ENCODE measurements at regions not wholly inside any gene's neighbourhood (a gene's known extent, or its start where the extent isn't known, plus 50 kb on each side); places are given as distances from the start of the nearest gene placed in this dataset.
"Not testable (repeated sequence)": the region's sequence is repeated elsewhere in the genome, so short reads cannot be mapped to it uniquely, and the experiment has no call there.

DNA sequence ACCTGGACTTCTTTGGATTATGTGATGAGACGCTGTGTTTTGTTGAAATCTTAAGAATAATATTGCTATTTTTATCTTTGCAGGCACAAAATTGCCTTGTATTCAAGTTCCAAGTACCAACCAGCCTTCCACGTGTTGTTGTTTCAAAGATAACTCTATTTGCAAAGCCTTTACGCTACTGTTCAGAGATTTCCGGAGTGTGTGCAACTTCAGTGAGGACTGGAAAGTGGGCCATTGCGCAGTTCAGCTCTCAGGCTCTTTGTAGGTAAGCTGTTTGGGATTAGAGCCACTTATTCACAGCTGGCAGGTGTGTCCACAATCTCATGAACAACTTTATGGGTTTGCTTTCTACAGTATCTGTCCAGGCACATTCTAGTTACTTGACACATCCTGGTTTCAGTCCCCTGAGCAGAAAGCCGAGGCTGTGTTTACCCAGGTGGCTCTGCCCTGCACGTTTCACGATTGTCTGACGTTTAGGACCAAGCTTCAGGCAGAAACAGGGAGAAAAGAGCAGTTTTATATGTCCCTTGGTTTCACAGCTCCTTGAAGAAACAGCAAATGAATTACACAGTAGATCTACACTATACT lies 520.3 kb downstream of the PRIM2 start:
- TF ChIP-seq NRF1 (IDR thresholded peaks at IDR 0.05; ENCODE audit: low read depth, low read length); RCOR1 (IDR thresholded peaks at IDR 0.05; ENCODE audit: low read length); POLR2AphosphoS5 (IDR thresholded peaks at IDR 0.05; ENCODE audit: low read depth, low read length); EZH2phosphoT487 (IDR thresholded peaks at IDR 0.05; ENCODE audit: borderline replicate concordance, low read depth): not testable (repeated sequence)
- TF ChIP-seq, protein P1, sequence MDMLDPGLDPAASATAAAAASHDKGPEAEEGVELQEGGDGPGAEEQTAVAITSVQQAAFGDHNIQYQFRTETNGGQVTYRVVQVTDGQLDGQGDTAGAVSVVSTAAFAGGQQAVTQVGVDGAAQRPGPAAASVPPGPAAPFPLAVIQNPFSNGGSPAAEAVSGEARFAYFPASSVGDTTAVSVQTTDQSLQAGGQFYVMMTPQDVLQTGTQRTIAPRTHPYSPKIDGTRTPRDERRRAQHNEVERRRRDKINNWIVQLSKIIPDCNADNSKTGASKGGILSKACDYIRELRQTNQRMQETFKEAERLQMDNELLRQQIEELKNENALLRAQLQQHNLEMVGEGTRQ (IDR thresholded peaks at IDR 0.05; ENCODE audit: borderline replicate concordance, low read depth, low read length): not testable (repeated sequence)
- TF ChIP-seq, protein P2, sequence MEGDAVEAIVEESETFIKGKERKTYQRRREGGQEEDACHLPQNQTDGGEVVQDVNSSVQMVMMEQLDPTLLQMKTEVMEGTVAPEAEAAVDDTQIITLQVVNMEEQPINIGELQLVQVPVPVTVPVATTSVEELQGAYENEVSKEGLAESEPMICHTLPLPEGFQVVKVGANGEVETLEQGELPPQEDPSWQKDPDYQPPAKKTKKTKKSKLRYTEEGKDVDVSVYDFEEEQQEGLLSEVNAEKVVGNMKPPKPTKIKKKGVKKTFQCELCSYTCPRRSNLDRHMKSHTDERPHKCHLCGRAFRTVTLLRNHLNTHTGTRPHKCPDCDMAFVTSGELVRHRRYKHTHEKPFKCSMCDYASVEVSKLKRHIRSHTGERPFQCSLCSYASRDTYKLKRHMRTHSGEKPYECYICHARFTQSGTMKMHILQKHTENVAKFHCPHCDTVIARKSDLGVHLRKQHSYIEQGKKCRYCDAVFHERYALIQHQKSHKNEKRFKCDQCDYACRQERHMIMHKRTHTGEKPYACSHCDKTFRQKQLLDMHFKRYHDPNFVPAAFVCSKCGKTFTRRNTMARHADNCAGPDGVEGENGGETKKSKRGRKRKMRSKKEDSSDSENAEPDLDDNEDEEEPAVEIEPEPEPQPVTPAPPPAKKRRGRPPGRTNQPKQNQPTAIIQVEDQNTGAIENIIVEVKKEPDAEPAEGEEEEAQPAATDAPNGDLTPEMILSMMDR (IDR thresholded peaks at IDR 0.05): not testable (repeated sequence)

All from SK-N-SH (cell line).